AG09319 (cell line): ENCODE measurements at regions not wholly inside any gene's neighbourhood (a gene's known extent, or its start where the extent isn't known, plus 50 kb on each side); places are given as distances from the start of the nearest gene placed in this dataset.

ENCODE experiments used
- DNase-seq: peaks from one replicate; pipeline ENCODE4 v3.0.0-alpha.2; 2010; ENCODE audit warnings: low read depth; ENCODE audit errors: extremely low read depth
- CTCF ChIP-seq: IDR thresholded peaks from 2 replicates; pipeline ENCODE4 v1.5.1; 2011; ENCODE audit warnings: low read depth, mild to moderate bottlenecking, inconsistent platforms, low read length, moderate library complexity

GRCh38 chr15:91374336-91374735 lies 274.3 kb downstream of the SV2B start:
- TF ChIP-seq CTCF = no peak
- no peak for DNase-seq

- no peak for TF ChIP-seq CTCF
- no peak for DNase-seq
Measured at GRCh38 chr15:91376038-91376437, 276.0 kb downstream of the SV2B start.

GRCh38 chr15:91380114-91380513 lies 280.1 kb downstream of the SV2B start:
- no peak for TF ChIP-seq CTCF
- DNase-seq = no peak

GRCh38 chr15:91383532-91383931 lies 283.5 kb downstream of the SV2B start:
- DNase-seq = no peak
- no peak for TF ChIP-seq CTCF

DNA sequence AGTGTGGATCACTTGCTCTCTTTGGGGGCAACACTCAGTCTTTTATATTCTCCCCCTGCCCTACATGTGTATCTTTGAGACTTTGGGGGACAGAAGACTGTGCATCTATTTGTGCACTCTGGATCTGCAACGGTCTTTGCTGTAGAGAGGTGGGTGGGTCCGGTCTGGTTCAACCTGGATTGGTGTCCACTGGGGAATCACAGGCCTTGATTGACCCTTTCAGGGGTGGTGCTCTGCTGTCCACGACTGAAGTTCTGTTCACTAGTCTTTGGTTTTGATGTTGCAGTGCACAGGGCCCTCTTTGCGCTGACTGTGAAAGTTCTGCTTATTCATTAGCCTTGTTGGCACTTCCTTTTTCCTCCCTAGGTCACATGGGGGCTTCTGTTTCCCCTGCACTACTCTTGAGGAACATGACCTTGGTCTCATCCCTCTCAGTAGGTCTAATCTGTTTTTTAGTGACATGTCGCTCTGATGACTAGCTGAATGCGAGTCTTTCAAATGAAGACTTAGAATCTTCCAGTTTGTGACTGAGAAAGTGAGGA lies 284.2 kb downstream of the SV2B start:
- TF ChIP-seq CTCF = no peak
- no peak for DNase-seq

DNA sequence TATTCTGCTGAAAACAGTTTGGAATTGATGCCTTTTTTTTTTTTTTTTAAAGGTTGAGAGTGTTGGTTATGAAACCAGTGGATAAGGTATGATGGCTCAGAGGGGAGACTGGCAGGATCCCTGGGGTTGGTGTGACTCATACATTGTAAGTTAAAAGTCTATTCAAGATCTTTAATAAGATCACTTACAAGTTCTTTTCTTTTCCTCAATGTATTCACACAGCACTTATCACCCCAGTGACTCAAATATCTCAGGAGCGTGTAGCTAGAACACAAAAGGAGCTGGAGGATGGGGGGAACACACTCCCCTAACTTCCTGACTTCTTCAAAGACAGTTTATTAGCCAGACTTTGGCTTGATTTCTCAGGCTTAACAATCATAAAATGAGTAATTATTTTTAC lies 285.3 kb downstream of the SV2B start:
- no peak for TF ChIP-seq CTCF
- DNase-seq = no peak

GRCh38 chr15:91393186-91393585 lies 293.1 kb downstream of the SV2B start:
- DNase-seq = no peak
- no peak for TF ChIP-seq CTCF
